ENCODE measurements at regions not wholly inside any gene's neighbourhood (a gene's known extent, or its start where the extent isn't known, plus 50 kb on each side); places are given as distances from the start of the nearest gene placed in this dataset.
"Not testable (repeated sequence)": the region's sequence is repeated elsewhere in the genome, so short reads cannot be mapped to it uniquely, and the experiment has no call there.

DNA sequence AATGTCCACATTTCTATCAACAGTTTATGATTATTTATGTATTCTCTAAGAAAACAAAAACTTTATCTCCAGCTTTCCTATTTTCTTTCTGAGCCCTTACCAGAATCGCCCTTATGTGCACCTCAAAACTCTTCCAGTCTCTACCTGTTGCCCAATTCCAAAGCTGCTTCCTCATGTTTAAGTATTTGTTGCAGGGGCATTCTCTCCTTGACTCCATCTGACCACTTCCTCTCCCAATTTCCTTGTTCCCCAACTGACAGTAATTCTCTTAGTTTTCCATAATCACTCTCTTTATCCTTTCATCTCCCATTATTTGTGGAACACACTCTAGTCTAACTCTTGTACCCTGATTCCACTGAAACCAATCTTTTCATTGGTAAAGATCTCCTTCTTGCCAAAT, 105.4 kb upstream of the RBBP8 start:
- H2AFZ ChIP-seq (ENCODE audit: low read length, unreplicated experiment) = no peak overlapping the region
- H3K4me3 ChIP-seq (ENCODE audit: low read depth, low read length) = no peak overlapping the region
- H3K4me1 ChIP-seq (ENCODE audit: control insufficient read depth, insufficient read depth, low read length, unreplicated experiment) = peaks cover 52% of the 10 kb centered on the region
- H3K36me3 ChIP-seq (ENCODE audit: insufficient read depth, low read length) = no peaks in the 10 kb centered on the region
- no peaks in the 10 kb centered on the region for H3K79me2 ChIP-seq (ENCODE audit: control insufficient read depth, insufficient read depth, low read length, unreplicated experiment)
- no peaks in the 10 kb centered on the region for H3K27me3 ChIP-seq (ENCODE audit: insufficient read depth, low read length)
- peak overlapping the region; percentile 75 for H3K27ac ChIP-seq (ENCODE audit: low read depth, low read length)

DNA sequence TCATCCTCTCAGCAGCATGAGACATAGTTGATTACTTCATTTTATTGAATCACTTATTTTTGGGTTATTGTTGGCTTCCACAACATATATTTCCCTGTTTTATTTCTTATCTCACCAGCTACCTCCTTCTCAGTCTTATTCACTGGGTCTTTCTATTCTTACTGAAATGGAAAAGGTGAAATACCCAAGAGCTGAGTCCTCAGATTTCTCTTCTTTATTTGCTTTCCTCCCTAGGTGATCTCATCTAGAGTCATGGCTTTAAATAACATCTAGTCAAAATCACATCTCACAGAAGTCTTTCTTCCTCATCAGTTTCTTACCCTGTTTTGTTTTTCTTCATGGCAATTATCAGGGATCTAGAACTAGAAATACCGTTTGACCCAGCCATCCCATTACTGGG, 105.0 kb upstream of the RBBP8 start:
- peaks cover 52% of the 10 kb centered on the region for H3K4me1 ChIP-seq (ENCODE audit: control insufficient read depth, insufficient read depth, low read length, unreplicated experiment)
- H3K27me3 ChIP-seq (ENCODE audit: insufficient read depth, low read length) = no peaks in the 10 kb centered on the region
- no peaks in the 10 kb centered on the region for H3K79me2 ChIP-seq (ENCODE audit: control insufficient read depth, insufficient read depth, low read length, unreplicated experiment)
- H3K27ac ChIP-seq (ENCODE audit: low read depth, low read length) = peak overlapping the region; percentile 75
- H2AFZ ChIP-seq (ENCODE audit: low read length, unreplicated experiment) = no peak overlapping the region
- H3K4me3 ChIP-seq (ENCODE audit: low read depth, low read length) = no peak overlapping the region
- no peaks in the 10 kb centered on the region for H3K36me3 ChIP-seq (ENCODE audit: insufficient read depth, low read length)

DNA sequence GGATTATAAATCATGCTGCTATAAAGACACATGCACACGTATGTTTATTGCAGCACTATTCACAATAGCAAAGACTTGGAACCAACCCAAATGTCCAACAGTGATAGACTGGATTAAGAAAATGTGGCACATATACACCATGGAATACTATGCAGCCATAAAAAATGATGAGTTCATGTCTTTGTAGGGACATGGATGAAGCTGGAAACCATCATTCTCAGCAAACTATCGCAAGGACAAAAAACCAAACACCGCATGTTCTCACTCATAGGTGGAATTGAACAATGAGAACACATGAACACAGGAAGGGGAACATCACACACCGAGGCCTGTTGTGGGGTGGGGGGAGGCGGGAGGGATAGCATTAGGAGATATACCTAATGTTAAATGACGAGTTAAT, 104.5 kb upstream of the RBBP8 start:
- not testable (repeated sequence) for H3K36me3 ChIP-seq (ENCODE audit: insufficient read depth, low read length); H3K79me2 ChIP-seq (ENCODE audit: control insufficient read depth, insufficient read depth, low read length, unreplicated experiment); H3K4me3 ChIP-seq (ENCODE audit: low read depth, low read length); H3K27me3 ChIP-seq (ENCODE audit: insufficient read depth, low read length); H2AFZ ChIP-seq (ENCODE audit: low read length, unreplicated experiment)
- H3K4me1 ChIP-seq (ENCODE audit: control insufficient read depth, insufficient read depth, low read length, unreplicated experiment) = peaks cover 54% of the 10 kb centered on the region
- H3K27ac ChIP-seq (ENCODE audit: low read depth, low read length) = peak overlapping the region; percentile 75

DNA sequence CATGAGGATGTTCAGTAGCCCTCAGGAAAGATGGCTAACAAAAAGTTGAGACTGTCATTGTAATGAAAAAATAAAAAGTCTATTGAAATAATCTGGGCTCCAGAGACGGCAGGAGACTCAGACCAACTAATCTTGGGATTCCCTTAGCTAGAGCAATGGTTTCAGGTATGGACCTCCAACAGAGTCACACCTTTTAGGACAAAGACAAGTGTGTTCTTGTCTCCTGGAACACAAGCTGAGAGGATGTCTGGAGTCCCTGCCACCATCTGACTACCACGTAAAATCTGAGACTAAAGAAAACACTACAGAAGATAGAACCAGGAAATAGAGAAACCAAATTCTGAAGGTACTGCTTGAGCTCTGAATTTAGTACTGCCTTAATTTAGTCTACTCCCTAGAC, 103.3 kb upstream of the RBBP8 start:
- Histone ChIP-seq H3K36me3 (ENCODE audit: insufficient read depth, low read length) (no peaks in the 10 kb centered on the region), H3K4me1 (ENCODE audit: control insufficient read depth, insufficient read depth, low read length, unreplicated experiment) (peaks cover 54% of the 10 kb centered on the region), H2AFZ (ENCODE audit: low read length, unreplicated experiment) (no peak overlapping the region), H3K4me3 (ENCODE audit: low read depth, low read length) (no peak overlapping the region), H3K27me3 (ENCODE audit: insufficient read depth, low read length) (no peaks in the 10 kb centered on the region), H3K79me2 (ENCODE audit: control insufficient read depth, insufficient read depth, low read length, unreplicated experiment) (no peaks in the 10 kb centered on the region), H3K27ac (ENCODE audit: low read depth, low read length) (no peak overlapping the region)

- peaks cover 54% of the 10 kb centered on the region for H3K4me1 ChIP-seq (ENCODE audit: control insufficient read depth, insufficient read depth, low read length, unreplicated experiment)
- H3K27me3 ChIP-seq (ENCODE audit: insufficient read depth, low read length) = no peaks in the 10 kb centered on the region
- H2AFZ ChIP-seq (ENCODE audit: low read length, unreplicated experiment) = no peak overlapping the region
- no peak overlapping the region for H3K27ac ChIP-seq (ENCODE audit: low read depth, low read length)
- no peak overlapping the region for H3K4me3 ChIP-seq (ENCODE audit: low read depth, low read length)
- H3K36me3 ChIP-seq (ENCODE audit: insufficient read depth, low read length) = no peaks in the 10 kb centered on the region
- H3K79me2 ChIP-seq (ENCODE audit: control insufficient read depth, insufficient read depth, low read length, unreplicated experiment) = no peaks in the 10 kb centered on the region
These were observed 102.6 kb upstream of the RBBP8 start for GRCh38 chr18:22830511-22830910.

GRCh38 chr18:22831441-22831904, 101.7 kb upstream of the RBBP8 start:
- Histone ChIP-seq H3K36me3 (ENCODE audit: insufficient read depth, low read length) (no peaks in the 10 kb centered on the region), H3K27ac (ENCODE audit: low read depth, low read length) (peak overlapping the region; percentile 31; the same call in 1 of the 2 replicates), H3K79me2 (ENCODE audit: control insufficient read depth, insufficient read depth, low read length, unreplicated experiment) (no peaks in the 10 kb centered on the region), H3K27me3 (ENCODE audit: insufficient read depth, low read length) (no peaks in the 10 kb centered on the region), H2AFZ (ENCODE audit: low read length, unreplicated experiment) (no peak overlapping the region), H3K4me3 (ENCODE audit: low read depth, low read length) (no peak overlapping the region), H3K4me1 (ENCODE audit: control insufficient read depth, insufficient read depth, low read length, unreplicated experiment) (peaks cover 52% of the 10 kb centered on the region)

DNA sequence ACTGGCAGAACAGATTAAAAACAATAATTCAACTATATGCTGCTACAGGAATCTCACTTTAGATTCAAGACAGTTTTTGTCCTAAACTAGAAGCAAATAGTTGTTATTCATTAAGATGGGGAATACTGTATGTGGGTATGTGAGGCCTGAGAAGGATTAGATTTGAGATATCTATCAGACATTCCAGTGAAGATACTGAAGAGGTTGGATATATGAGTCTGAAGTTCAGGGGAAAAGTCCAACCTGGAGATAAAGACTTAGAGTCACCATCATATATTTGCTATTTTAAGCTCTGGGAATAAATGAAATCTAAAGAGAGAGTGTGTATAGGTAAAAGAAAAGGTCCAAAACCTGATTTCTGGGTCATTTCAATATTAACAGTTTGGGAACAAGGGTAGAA, 96.2 kb upstream of the RBBP8 start:
- Histone ChIP-seq H3K4me1 (ENCODE audit: control insufficient read depth, insufficient read depth, low read length, unreplicated experiment) (peaks cover 29% of the 10 kb centered on the region), H3K36me3 (ENCODE audit: insufficient read depth, low read length) (no peaks in the 10 kb centered on the region), H3K27me3 (ENCODE audit: insufficient read depth, low read length) (no peaks in the 10 kb centered on the region), H3K4me3 (ENCODE audit: low read depth, low read length) (no peak overlapping the region), H3K79me2 (ENCODE audit: control insufficient read depth, insufficient read depth, low read length, unreplicated experiment) (no peaks in the 10 kb centered on the region), H3K27ac (ENCODE audit: low read depth, low read length) (no peak overlapping the region), H2AFZ (ENCODE audit: low read length, unreplicated experiment) (no peak overlapping the region)

DNA sequence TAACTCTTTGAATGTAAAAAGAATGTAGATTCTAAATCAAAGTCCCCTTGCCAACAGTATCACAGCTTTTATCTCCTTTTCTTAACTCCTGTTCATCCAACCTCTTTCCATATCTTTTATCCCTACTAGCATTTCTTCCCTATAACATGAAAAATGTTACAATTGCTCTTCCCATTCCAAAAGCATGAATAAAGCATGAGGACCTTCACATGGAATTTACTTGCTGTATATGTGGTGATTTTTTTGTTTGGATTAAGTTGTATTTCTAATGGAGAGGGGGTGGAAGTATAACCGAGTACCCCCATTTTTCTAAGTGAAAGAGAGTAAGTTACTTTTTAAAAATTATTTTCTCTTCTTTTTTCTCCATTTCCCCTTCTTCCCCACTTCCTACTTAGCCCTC, 94.9 kb upstream of the RBBP8 start:
- Histone ChIP-seq H2AFZ (ENCODE audit: low read length, unreplicated experiment) (no peak overlapping the region), H3K27ac (ENCODE audit: low read depth, low read length) (no peak overlapping the region), H3K4me1 (ENCODE audit: control insufficient read depth, insufficient read depth, low read length, unreplicated experiment) (peaks cover 17% of the 10 kb centered on the region), H3K36me3 (ENCODE audit: insufficient read depth, low read length) (no peaks in the 10 kb centered on the region), H3K27me3 (ENCODE audit: insufficient read depth, low read length) (no peaks in the 10 kb centered on the region), H3K79me2 (ENCODE audit: control insufficient read depth, insufficient read depth, low read length, unreplicated experiment) (no peaks in the 10 kb centered on the region), H3K4me3 (ENCODE audit: low read depth, low read length) (no peak overlapping the region)

- no peaks in the 10 kb centered on the region for H3K36me3 ChIP-seq (ENCODE audit: insufficient read depth, low read length)
- H2AFZ ChIP-seq (ENCODE audit: low read length, unreplicated experiment) = peak overlapping the region; percentile 21
- no peak overlapping the region for H3K4me3 ChIP-seq (ENCODE audit: low read depth, low read length)
- H3K27me3 ChIP-seq (ENCODE audit: insufficient read depth, low read length) = no peaks in the 10 kb centered on the region
- no peaks in the 10 kb centered on the region for H3K79me2 ChIP-seq (ENCODE audit: control insufficient read depth, insufficient read depth, low read length, unreplicated experiment)
- peaks cover 18% of the 10 kb centered on the region for H3K4me1 ChIP-seq (ENCODE audit: control insufficient read depth, insufficient read depth, low read length, unreplicated experiment)
- no peak overlapping the region for H3K27ac ChIP-seq (ENCODE audit: low read depth, low read length)
These were observed 94.4 kb upstream of the RBBP8 start for GRCh38 chr18:22838639-22839277.

DNA sequence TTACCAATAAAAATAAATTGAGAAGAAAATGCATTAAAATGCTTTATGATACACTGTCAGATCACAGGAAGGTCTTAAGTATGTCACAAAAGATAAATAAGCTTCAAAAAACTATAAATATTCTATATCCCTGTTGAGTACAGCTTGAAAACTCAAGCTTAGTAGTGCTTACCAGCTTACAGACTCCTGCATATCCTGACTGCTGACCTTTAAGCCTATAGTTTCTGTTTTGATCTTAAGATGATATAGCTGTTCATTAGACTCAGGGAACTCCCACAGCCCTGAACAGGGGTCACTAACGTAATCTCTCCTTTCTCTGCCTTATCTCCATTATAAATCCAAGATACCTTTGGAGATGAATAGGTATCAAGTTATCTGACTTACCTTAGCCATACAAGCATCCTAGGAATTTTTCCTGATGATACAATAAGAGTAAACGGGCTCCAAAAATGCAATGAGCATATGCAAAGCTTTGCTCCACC, 93.7 kb upstream of the RBBP8 start:
- Histone ChIP-seq H3K4me3 (ENCODE audit: low read depth, low read length) (no peak overlapping the region), H3K27ac (ENCODE audit: low read depth, low read length) (no peak overlapping the region), H3K27me3 (ENCODE audit: insufficient read depth, low read length) (no peaks in the 10 kb centered on the region), H3K36me3 (ENCODE audit: insufficient read depth, low read length) (no peaks in the 10 kb centered on the region), H3K4me1 (ENCODE audit: control insufficient read depth, insufficient read depth, low read length, unreplicated experiment) (peaks cover 24% of the 10 kb centered on the region), H2AFZ (ENCODE audit: low read length, unreplicated experiment) (peak overlapping the region; percentile 21), H3K79me2 (ENCODE audit: control insufficient read depth, insufficient read depth, low read length, unreplicated experiment) (no peaks in the 10 kb centered on the region)

DNA sequence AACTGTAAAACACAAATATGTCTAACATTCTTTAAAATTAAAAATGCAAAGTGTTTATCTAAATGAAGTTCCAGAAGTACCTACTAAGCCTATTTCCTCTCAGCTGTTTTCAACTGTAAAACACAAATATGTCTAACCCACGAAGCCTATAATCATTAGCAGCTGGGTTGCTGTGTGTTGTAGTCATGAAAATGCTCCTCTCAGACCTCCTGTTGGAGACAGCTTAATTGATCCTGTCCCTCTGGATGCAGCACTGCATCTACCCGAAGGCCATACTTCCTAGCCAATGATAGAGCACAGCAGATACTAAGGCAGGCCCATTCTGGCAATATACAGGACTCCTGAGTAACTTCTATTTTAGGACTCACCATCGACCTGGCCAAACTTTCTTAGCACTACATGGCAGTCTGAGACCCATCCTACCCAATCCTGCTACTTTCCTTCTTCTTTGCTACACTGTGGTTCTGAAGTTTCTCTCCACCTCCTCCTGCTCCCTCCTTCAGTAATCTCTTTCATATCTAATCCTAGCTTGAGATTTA, 92.5 kb upstream of the RBBP8 start:
- H3K4me3 ChIP-seq (ENCODE audit: low read depth, low read length) = no peak overlapping the region
- H3K27me3 ChIP-seq (ENCODE audit: insufficient read depth, low read length) = no peaks in the 10 kb centered on the region
- peaks cover 28% of the 10 kb centered on the region for H3K4me1 ChIP-seq (ENCODE audit: control insufficient read depth, insufficient read depth, low read length, unreplicated experiment)
- H3K36me3 ChIP-seq (ENCODE audit: insufficient read depth, low read length) = no peaks in the 10 kb centered on the region
- no peaks in the 10 kb centered on the region for H3K79me2 ChIP-seq (ENCODE audit: control insufficient read depth, insufficient read depth, low read length, unreplicated experiment)
- no peak overlapping the region for H2AFZ ChIP-seq (ENCODE audit: low read length, unreplicated experiment)
- H3K27ac ChIP-seq (ENCODE audit: low read depth, low read length) = no peak overlapping the region

All from ACC112 (cell line).